Smooth muscle cell (in vitro differentiated cells): ENCODE measurements at regions not wholly inside any gene's neighbourhood (a gene's known extent, or its start where the extent isn't known, plus 50 kb on each side); places are given as distances from the start of the nearest gene placed in this dataset.

Experiments used
- DNase-seq: peaks from one replicate; lab custom pipeline; 2025; ENCODE audit not compliant: unreplicated experiment; lab: John Stamatoyannopoulos, UW
- H2AFZ ChIP-seq: fragments of 200-600 bp; sonication (generic); 2 replicates; pipeline ENCODE4 v1.6.0; 2016; ENCODE audit warnings: antibody characterized with exemption, low read depth, mild to moderate bottlenecking
- H3F3A ChIP-seq: fragments of 200-600 bp; sonication (generic); 2 replicates; pipeline ENCODE4 v1.6.0; 2017; ENCODE audit warnings: antibody characterized with exemption, low read depth
- H3K27ac ChIP-seq: fragments of 200-600 bp; sonication (generic); 2 replicates; pipeline ENCODE4 v1.5.1; 2016; ENCODE audit warnings: low read depth, mild to moderate bottlenecking
- H3K27me3 ChIP-seq: fragments of 200-600 bp; sonication (generic); 2 replicates; pipeline ENCODE4 v1.6.1; 2016; ENCODE audit warnings: low read depth, mild to moderate bottlenecking
- H3K36me3 ChIP-seq: fragments of 200-600 bp; sonication (generic); 2 replicates; pipeline ENCODE4 v1.5.1; 2016; ENCODE audit warnings: low read depth
- H3K4me1 ChIP-seq: fragments of 200-600 bp; sonication (generic); 2 replicates; pipeline ENCODE4 v1.5.1; 2016; ENCODE audit warnings: low read depth
- H3K4me2 ChIP-seq: fragments of 200-600 bp; sonication (generic); 2 replicates; pipeline ENCODE4 v1.6.0; 2016; ENCODE audit warnings: mild to moderate bottlenecking
- H3K4me3 ChIP-seq: fragments of 200-600 bp; sonication (generic); 2 replicates; pipeline ENCODE4 v1.5.1; 2016; ENCODE audit warnings: mild to moderate bottlenecking
- H3K79me2 ChIP-seq: fragments of 200-600 bp; sonication (generic); 2 replicates; pipeline ENCODE4 v1.6.0; 2016; ENCODE audit warnings: low read depth, mild to moderate bottlenecking
- H3K9ac ChIP-seq: fragments of 200-600 bp; sonication (generic); 2 replicates; pipeline ENCODE4 v1.6.0; 2016; ENCODE audit warnings: low read depth
- H3K9me3 ChIP-seq: fragments of 200-600 bp; sonication (generic); replicated peaks from 2 replicates; pipeline ENCODE4 v1.5.1; 2016; ENCODE audit warnings: low read depth
- H4K20me1 ChIP-seq: fragments of 200-600 bp; sonication (generic); 2 replicates; pipeline ENCODE4 v1.6.0; 2016; ENCODE audit warnings: low read depth
- WGBS: methylation state at CpG from one replicate; pipeline ENCODE4 v1.1.7; 2016; ENCODE audit warnings: low lambda C conversion rate; 5-methylcytosine and 5-hydroxymethylcytosine counted together
- TF ChIP-seq, protein P1 (sequence below): fragments of 200-600 bp; sonication (generic); IDR thresholded peaks from 2 replicates; pipeline ENCODE4 v1.5.1; 2017; ENCODE audit warnings: borderline replicate concordance, mild to moderate bottlenecking, antibody characterized with exemption; ENCODE audit not compliant: insufficient read depth, poor library complexity, severe bottlenecking

DNA sequence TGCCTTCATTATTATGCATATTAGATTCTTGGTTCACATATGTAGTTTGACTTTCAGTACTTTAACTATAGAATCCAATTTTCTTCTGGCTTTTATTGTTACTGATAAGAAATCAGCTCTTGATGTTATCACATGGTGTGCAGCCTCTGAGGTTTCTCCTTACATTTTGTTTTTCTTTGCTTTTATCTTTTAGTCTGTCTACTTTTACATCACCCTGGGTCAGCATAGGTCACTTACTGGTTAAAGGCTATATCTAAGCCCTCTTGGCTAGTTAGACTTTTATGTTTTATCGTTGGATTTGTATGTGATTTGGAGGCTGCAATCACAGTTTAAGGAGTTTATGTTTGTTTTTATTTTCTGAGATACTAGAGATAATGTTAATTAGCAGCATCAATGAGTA lies 187.2 kb upstream of the NOL4 start:
- Histone ChIP-seq H3K9ac (no peak overlapping the region), H3K27me3 (no peaks in the 10 kb centered on the region), H3K79me2 (no peaks in the 10 kb centered on the region), H3K4me2 (no peak overlapping the region), H3K36me3 (no peaks in the 10 kb centered on the region), H3F3A (no peaks in the 10 kb centered on the region), H3K4me3 (no peak overlapping the region), H3K27ac (no peak overlapping the region), H4K20me1 (no peaks in the 10 kb centered on the region), H3K9me3 (no peaks in the 10 kb centered on the region), H2AFZ (no peak overlapping the region), H3K4me1 (no peaks in the 10 kb centered on the region)
- no peak for DNase-seq
- WGBS = 67% methylated on average over 1 of the region's 1 CpG
- TF ChIP-seq, protein P1, sequence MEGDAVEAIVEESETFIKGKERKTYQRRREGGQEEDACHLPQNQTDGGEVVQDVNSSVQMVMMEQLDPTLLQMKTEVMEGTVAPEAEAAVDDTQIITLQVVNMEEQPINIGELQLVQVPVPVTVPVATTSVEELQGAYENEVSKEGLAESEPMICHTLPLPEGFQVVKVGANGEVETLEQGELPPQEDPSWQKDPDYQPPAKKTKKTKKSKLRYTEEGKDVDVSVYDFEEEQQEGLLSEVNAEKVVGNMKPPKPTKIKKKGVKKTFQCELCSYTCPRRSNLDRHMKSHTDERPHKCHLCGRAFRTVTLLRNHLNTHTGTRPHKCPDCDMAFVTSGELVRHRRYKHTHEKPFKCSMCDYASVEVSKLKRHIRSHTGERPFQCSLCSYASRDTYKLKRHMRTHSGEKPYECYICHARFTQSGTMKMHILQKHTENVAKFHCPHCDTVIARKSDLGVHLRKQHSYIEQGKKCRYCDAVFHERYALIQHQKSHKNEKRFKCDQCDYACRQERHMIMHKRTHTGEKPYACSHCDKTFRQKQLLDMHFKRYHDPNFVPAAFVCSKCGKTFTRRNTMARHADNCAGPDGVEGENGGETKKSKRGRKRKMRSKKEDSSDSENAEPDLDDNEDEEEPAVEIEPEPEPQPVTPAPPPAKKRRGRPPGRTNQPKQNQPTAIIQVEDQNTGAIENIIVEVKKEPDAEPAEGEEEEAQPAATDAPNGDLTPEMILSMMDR = no peak

DNA sequence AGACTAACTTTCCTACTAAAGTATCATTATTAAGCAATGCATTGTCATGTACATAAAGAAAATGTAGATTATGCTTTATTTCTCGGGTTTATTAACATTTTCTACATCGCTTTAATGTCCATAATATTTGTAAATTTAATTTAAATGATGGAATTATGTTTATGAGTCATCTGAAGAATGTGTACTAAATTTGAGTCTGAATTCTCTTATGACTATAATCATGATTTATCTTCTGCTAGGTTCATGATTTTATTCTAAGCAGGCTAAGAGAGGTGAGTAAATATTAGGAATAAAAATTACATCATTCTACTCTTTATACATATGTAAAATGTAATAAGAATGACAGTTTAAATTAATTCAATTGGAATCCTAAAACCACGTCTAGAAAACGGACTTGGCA lies 206.3 kb upstream of the NOL4 start:
- Histone ChIP-seq H4K20me1 (no peaks in the 10 kb centered on the region), H3K27me3 (no peaks in the 10 kb centered on the region), H3K4me3 (no peak overlapping the region), H2AFZ (no peak overlapping the region), H3K79me2 (no peaks in the 10 kb centered on the region), H3K9ac (no peak overlapping the region), H3K27ac (no peak overlapping the region), H3K36me3 (no peaks in the 10 kb centered on the region), H3K9me3 (no peaks in the 10 kb centered on the region), H3K4me2 (no peak overlapping the region), H3K4me1 (no peaks in the 10 kb centered on the region), H3F3A (no peaks in the 10 kb centered on the region)
- WGBS = 86% methylated on average over 4 of the region's 4 CpGs
- no peak for DNase-seq
- TF ChIP-seq, protein P1 = no peak

DNA sequence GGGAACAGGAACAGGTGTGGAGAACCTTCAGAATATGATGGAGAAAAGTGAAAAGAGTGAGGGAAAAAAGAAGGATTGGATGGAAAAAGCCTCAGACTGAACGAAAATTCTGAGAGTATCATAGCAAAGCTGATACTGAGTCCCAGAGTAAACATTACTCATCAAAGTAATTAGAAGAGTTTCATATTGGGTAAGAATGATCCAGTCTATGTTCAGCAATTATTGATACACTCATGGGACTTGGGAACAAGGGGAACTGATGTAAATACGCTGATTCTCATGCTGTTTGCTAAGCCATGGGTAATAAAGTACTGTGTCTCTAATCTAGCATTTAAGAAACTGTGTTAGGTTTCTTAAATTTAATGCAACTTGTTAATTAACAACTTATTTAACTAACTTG lies 219.9 kb upstream of the NOL4 start:
- Histone ChIP-seq H3K9me3 (peaks cover 3% of the 10 kb centered on the region), H3K4me2 (no peak overlapping the region), H3K79me2 (no peaks in the 10 kb centered on the region), H2AFZ (no peak overlapping the region), H3K27me3 (no peaks in the 10 kb centered on the region), H3K4me1 (no peaks in the 10 kb centered on the region), H3K36me3 (no peaks in the 10 kb centered on the region), H3K4me3 (no peak overlapping the region), H4K20me1 (no peaks in the 10 kb centered on the region), H3F3A (no peaks in the 10 kb centered on the region), H3K9ac (no peak overlapping the region), H3K27ac (no peak overlapping the region)
- TF ChIP-seq, protein P1 = no peak
- 95% methylated on average over 2 of the region's 2 CpGs for WGBS
- no peak for DNase-seq

DNA sequence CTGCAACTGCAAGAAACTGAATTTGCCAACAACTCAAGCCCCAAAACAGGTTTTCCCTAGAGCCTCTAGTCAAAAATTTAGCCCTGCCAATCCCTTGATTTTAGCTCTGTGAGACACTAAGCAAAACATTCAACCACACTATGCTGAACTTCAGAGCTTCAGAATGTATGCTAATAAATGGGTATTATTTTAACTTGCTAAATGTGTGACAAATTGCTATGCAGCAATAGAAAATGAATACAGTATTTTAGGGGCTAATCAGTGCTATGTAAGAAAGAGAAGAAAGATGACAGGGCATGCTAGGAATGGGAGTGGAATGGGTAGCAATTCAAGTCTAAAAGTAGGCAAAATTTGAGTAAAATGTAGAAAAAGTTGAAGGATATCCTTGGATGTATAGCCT lies 223.9 kb upstream of the NOL4 start:
- H3K79me2 ChIP-seq = no peaks in the 10 kb centered on the region
- H3K9ac ChIP-seq = no peak overlapping the region
- no peak overlapping the region for H3K27ac ChIP-seq
- H3K4me2 ChIP-seq = no peak overlapping the region
- no peaks in the 10 kb centered on the region for H3K9me3 ChIP-seq
- H3F3A ChIP-seq = no peaks in the 10 kb centered on the region
- TF ChIP-seq, protein P1 = no peak
- no peak overlapping the region for H3K4me3 ChIP-seq
- DNase-seq = no peak
- H3K27me3 ChIP-seq = no peaks in the 10 kb centered on the region
- no peaks in the 10 kb centered on the region for H3K4me1 ChIP-seq
- no peak overlapping the region for H2AFZ ChIP-seq
- H4K20me1 ChIP-seq = no peaks in the 10 kb centered on the region
- no peaks in the 10 kb centered on the region for H3K36me3 ChIP-seq
